GM21786 (cell line): ENCODE measurements at regions not wholly inside any gene's neighbourhood (a gene's known extent, or its start where the extent isn't known, plus 50 kb on each side); places are given as distances from the start of the nearest gene placed in this dataset.

Experiments used
- ATAC-seq: cut with Tn5 transposase; IDR thresholded peaks from one replicate; pipeline ENCODE4 v1.9.1; 2021; ENCODE audit not compliant: unreplicated experiment

- peak; percentile 77 for ATAC-seq
Observed at GRCh38 chr14:60349663-60350365, 100.8 kb downstream of the PPM1A start.

DNA sequence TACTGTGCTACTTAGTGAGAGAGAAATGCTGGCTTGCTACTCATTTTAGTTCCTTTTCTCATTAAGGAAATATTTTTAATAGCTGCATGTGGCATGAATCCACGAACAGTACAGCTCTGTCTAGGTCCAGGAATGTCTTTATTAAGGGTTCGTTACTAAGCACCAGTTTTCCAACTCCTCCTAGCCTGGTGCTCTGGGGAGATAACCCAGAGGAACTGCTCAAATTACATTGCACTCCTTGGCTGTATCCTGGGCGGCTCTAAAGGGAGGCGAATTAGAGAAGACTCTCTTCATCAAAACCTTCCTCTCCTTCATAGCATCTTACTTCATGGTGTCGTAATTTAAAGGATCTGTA lies 101.3 kb downstream of the PPM1A start:
- ATAC-seq, result no peak

- ATAC-seq, result no peak
Observed at GRCh38 chr14:60353420-60353819, 104.4 kb downstream of the PPM1A start.

DNA sequence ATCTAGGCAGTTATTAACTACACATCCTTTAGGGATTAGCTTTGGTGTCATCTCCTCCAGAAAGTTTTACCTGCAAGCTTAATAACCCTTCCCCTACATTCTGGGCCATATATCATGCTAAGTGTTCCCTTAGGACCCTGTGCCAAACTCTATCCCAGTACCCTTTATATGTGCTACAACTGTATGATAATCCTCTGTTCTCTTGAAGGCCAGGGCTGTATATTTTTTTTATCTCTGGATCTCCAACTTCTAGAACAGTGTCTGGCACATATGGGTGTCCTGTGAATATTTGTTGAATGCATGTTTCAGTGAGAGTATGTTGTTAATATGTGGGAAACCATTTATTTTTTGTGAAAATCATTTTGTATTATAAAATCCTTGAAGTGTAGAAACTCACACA lies 106.7 kb downstream of the PPM1A start:
- no peak for ATAC-seq

- ATAC-seq, result no peak
Observed at GRCh38 chr14:60356386-60356785, 107.4 kb downstream of the PPM1A start.

DNA sequence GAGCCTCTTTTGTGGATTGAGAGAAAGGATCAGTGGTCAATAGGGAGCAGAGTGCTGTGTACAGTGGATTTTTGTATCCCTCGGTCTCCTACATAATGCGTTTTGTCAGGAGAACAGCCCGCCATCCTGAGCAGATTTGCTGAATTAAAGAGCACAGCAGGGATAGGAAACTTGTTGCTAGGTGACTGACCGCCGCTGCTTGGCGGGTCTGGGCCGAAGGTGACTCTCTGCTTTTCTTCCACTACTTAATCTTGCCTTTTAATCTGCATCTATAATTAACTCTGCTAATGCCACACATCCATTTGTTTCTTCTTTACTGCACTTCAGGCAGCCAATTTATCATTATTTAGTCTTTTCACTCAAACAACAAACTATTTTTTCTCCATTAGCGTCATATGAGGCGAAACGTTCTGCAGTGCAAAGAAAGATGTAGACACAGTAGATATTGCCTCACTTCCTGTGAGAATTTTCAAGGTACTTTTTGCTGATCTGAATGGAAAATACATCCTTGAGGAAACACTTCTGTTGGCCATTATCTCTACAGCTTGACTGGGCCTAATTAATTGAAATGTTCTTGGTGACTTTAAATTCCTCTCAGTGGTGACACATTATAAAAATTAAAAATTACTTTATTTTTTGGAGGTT lies 108.0 kb downstream of the PPM1A start:
- no peak for ATAC-seq

DNA sequence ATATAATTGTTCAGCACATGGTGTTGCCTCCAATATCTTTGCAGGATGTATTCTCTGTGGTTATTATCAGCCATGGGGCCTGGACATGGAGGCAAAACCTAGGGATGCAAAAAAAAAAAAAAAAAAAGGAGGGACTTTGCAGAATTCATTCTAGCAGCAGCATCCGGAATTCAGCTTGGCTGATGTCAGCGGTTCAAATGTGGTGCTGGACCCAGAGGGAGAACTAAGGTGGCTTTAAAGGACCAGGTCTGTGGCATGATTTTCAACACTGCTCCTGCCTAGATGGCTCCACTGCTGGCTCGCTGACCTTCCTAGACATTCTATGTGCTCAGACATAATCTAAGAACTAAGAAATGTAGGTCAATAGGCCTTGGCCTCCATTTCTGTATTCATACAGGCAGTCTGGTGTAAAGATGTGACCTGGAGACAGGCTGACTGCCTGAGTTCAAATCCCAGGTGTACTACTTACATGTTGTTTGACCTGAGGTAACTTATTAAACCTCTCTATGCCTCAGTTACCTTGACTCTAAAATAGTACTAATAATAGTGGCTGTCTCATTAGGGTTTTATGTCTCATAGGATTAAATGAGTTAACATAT lies 108.6 kb downstream of the PPM1A start:
- no peak for ATAC-seq

DNA sequence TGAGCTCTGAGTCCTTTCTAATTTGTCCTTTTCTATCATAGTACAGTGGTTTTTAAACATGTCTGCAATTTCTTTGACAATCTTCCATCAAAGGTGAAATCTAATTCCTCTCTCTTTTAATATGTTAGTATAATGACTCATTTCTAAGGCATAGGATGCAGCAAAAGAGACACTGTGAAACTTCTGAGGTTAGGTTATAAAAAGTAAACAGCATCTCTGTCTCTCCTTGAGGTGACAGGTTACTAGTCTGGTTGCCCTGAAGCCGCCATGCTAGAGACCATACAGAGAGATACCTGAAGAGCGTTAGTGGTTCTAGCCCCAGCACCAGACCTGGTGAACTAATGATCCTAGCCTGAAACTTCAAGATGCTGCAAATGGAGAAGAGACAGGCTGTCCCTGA lies 114.3 kb downstream of the PPM1A start:
- ATAC-seq, result no peak

DNA sequence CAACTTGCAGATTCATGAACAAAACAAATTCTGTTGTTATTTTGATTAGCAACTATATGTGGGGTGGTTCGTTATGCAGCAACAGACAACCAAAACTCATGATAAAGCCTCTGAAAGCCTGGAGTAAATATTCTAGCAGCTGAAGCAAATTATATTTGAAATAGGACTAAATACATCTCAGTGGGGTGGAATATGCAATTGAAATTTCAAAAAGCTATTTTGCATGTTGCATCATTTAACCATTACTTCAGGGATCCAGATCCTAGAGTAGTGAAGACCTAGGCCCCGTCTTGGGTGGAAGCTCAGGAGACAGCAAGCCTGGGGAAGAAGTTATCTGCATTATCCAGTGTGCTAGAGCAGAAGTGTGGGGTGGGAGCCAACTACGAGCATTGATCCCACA lies 114.7 kb downstream of the PPM1A start:
- ATAC-seq, result no peak

- no peak for ATAC-seq
Observed at GRCh38 chr14:60381909-60382308, 104.0 kb downstream of the C14orf39 start.
